Tibial nerve (tissue), 4 donors: ENCODE measurements at regions not wholly inside any gene's neighbourhood (a gene's known extent, or its start where the extent isn't known, plus 50 kb on each side); places are given as distances from the start of the nearest gene placed in this dataset.

Experiments
- CTCF ChIP-seq, 5 experiments: fragments of 200-600 bp in 3 of 5; fragments of 450-650 bp in 2 of 5; sonication (generic) in 3 of 5; IDR thresholded peaks; one replicate each; pipeline ENCODE4 v1.5.1; 2016 to 2019; ENCODE audit warnings: antibody characterized with exemption in 5 of 5, mild to moderate bottlenecking in 3 of 5, moderate library complexity in 2 of 5
- EP300 ChIP-seq, 2 donors: sonication (generic); formaldehyde crosslinking; IDR thresholded peaks; one replicate each; pipeline ENCODE4 v1.6.1; 2017; ENCODE audit warnings: antibody characterized with exemption in 2 of 2, mild to moderate bottlenecking in 1 of 2
- POLR2A ChIP-seq, 2 donors: fragments of 450-650 bp; IDR thresholded peaks; one replicate each; pipeline ENCODE4 v1.6.1; 2017; ENCODE audit warnings: antibody characterized with exemption in 2 of 2, mild to moderate bottlenecking in 2 of 2, moderate library complexity in 2 of 2

GRCh38 chr3:65166531-65166930 is 478.7 kb upstream of the ADAMTS9 start:
- TF ChIP-seq CTCF (IDR thresholded peaks at IDR 0.05) (no peak), POLR2A (IDR thresholded peaks at IDR 0.05) (no peak), EP300 (IDR thresholded peaks at IDR 0.05) (no peak)
